ENCODE measurements at regions not wholly inside any gene's neighbourhood (a gene's known extent, or its start where the extent isn't known, plus 50 kb on each side); places are given as distances from the start of the nearest gene placed in this dataset.

GRCh38 chr1:213324859-213325258 is 273.8 kb downstream of the RPS6KC1 start:
- TF ChIP-seq CTCF (IDR thresholded peaks at IDR 0.05 in 8 of 11, conservative IDR thresholded peaks at IDR 0.05 in 3 of 11) (no peak), POLR2A (IDR thresholded peaks at IDR 0.05) (no peak)
